ENCODE measurements at regions not wholly inside any gene's neighbourhood (a gene's known extent, or its start where the extent isn't known, plus 50 kb on each side); places are given as distances from the start of the nearest gene placed in this dataset.

DNA sequence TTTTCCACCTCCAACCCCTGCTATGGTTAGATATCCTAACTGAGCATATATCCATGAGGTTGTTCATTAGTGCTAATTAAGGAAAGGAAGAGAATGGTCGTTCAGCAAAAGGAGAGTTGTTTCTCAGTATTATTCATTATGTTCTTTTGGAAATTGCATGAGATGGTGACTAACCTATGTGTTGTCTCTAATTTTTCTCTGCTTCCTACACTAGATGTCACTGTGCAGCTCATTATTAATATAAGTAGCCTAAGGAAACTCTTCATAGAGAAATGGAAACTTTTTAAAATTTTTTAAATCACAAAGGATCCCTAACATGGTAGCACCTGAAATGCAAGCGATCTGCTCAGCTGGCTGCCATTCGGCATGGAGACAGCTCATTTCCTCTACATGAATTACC lies 67.7 kb upstream of the FAM9A start:
- peak; percentile 62 for ATAC-seq

DNA sequence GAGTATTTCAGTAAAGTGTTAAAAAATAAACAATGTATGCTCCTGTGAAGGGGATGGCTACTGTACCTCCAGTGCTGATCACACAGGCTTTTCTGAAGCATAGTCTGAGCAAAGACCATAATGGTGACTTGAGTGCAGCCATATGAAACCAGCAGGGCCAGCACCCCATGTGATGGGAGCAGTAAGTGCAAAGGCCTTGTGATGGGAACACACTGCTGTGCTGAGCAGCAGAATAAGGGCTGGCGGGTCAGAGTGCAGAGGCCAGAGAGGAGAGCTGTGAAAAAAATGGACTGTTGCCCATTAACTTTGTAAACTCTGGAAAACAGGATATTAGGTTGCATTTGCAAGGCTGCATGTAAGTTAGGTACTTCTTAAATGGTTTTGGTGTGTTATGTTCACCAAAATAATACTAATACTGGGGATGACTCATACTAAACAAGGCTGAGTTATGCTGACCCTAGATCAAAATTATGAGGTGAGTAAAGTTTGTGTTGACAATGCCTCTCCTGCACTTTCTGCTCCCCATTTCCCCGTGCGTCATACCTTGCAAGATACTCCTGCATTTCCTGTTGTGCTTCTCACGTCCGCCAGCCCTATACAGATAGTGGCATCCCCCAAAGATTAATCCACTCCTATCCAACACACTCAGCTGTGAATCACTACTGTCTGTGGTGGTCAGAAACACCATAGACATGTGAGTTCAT lies 67.0 kb upstream of the FAM9A start:
- ATAC-seq, result peak; percentile 77

DNA sequence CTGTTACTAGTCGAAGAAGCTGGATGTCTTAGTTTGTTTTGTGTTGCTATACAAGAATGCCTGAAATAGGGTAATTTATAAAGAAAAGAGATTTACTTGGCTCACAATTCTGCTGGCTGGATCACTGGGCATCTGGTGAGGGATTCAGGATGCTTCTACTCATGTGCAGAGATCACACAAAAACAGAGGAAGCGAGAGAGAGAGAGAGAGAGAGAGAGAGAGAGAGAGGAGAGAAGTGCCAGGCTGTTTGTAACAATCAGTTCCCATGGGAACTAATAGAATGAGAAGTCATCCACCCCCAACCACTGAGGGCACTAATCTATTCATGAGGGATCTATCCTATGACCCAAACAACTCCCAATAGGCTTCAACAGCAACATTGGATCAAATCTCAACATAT lies 66.2 kb upstream of the FAM9A start:
- no peak for ATAC-seq

DNA sequence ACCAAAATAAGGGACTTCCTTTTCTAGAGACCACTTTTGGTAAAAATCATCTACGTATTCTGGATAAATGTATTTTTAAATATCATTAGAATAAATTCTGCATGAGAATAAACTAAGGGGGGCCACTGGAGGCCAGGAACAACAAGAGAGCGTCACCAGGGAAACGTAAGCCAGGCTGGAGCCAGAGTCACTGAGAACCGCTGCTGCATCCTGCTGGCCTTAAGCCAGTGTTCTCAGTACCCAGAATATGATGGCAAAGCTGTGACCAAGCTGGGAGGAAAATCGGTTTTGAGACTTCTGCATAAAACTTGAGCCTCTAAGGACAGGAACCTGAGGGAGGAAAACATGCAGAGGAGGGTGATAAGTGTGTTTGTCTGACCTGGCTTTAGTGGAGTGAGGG lies 63.0 kb upstream of the FAM9A start:
- no peak for ATAC-seq

DNA sequence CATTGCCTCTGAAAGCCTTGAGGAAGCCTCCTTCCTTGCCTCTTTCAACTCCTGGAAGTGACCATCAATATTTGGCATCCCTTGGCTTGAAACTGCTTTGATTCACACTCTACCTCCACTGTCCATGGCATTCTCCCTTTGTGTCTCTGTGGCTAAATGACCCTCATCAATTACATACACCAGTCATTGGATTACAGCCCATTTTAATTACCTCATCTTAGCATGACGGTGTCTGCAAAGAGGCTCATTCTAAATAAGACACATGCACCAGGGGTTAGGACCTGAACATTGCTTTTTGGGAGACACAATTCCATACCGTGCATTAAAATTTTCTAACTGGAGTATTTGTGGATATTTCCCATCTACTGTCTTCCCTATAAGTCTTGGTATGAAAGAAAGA lies 60.7 kb upstream of the FAM9A start:
- ATAC-seq, result no peak

DNA sequence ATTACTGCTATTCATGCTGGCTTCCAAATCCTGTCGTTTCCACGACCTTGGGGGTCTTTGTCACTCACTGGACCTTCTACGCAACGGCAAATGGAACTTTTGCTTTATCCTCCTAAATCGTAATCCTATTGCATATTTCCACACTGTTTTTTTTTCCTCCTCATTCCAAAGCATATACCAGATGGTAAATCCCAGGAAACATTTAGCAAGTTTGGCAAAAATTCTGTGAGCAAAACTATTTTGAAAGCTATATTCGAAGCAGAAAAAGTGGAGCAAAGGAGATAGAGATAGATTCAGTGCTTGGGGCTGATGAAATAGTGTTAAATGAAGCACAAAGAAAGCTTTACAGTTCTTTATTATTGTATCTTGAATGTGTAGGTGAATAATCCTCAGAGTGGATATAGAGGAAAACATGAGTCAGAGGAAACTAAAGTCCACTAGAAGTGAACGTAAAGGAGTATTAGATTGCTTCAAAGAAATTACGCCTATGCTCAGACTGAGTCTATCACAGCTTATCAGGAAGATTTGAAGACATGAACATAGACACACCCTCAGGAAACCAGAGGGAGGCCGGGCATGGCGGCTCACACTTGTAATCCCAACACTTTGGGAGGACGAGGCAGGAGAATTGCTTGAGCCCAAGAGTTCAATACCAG lies 50.2 kb upstream of the FAM9A start:
- ATAC-seq, result no peak
